ENCODE measurements at regions not wholly inside any gene's neighbourhood (a gene's known extent, or its start where the extent isn't known, plus 50 kb on each side); places are given as distances from the start of the nearest gene placed in this dataset.

DNA sequence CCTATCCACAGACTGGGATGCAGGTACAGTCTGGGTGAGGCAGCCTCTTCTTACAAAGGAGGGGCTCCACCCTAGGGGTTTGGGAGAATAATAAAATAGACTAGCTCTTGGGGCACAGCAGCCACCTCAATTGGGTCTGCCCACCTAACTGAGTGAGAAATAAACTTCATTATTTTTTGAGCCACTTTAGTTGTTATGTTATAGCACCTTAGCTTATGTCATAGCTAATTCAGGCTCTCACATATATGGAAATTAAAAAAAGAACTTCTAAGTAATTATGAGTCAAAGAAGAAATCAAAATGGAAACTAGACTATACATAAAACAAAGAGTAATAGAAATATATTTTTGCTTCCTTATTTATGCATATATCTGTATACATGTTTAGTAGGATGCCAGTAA, 318.5 kb upstream of the B3GALT2 start:
- no peak for DNase-seq

DNA sequence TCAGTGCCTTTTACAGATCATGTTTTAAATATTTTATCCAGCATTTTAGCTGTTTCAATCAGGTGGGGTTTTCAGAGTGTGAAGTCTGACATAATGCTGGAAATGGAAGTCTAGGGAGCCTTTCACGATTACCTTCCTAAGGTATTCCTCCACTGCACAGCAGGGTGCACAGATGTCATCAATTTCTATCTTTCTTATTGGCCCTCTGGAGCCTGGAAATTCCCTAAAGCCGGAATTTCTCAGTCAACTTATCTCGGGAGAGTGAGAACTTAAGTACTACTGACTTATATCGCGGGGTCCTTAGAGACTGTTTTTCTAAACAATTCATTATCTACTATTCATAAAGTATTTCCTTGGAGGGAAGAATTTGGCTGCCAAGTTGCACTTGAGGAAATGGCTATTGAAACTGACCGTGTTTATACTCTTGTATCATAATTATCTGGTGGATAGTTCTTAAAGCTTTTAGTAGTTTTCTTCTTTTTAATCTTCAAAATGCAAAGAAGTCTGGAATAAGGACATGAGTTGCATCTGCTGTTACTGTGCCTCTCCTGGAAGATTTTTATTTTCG, 311.8 kb upstream of the B3GALT2 start:
- DNase-seq, result no peak

DNA sequence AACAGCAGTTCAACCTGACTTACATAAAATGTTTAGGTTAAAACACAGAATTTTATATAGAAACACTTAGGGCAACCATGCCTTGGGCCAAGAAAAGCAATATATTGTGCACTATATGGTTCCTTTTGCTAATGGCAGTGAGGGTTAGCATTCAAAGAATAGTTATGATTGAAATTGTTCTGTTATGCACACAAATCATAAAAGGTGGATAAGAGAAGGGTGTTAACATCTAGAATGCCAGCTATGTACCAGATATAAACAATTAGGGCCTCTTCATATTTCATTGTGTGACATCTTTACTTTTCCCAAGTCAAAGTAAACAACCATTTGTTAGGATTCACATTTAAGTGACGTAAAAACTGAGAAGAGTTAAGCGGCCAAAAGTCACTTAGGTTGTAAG, 308.0 kb upstream of the B3GALT2 start:
- no peak for DNase-seq

DNA sequence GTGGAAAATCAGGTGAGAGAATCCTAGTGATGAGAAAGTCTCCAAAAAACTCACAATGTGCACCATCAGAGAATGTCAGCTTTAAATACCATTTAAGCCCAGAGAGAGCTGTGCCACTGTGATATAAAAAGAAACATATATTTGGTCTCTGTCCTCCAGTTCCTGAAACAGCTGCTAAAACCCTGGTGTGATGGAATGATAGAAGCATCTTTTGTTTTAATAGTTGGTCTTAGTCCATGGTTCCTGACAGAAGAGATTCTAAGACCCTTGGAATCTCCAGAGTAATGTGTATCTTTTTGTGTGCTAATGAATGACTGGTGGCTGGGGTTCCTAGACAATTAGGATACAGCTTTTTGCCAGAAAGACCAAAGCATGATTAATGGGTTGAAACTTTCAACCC, 302.8 kb upstream of the B3GALT2 start:
- no peak for DNase-seq

DNA sequence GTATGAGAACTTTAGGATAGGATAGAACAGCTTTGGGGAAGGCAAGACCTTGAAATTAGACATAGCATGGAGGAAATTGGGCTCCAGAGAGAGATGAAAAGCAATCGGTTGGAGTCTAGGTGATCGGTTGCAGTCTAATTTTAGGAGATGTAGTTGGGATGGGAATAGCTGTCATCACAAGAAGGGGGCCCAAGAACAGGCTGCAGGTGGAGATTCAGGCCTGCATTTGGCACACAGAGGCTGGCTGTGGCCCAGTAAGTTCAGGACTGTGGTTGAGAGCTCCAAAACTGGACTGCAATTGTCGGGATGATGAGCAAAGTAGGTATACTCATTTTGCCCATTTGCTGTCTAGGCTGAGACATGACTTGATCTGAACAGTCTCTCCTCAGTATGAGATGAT, 301.3 kb upstream of the B3GALT2 start:
- no peak for DNase-seq

DNA sequence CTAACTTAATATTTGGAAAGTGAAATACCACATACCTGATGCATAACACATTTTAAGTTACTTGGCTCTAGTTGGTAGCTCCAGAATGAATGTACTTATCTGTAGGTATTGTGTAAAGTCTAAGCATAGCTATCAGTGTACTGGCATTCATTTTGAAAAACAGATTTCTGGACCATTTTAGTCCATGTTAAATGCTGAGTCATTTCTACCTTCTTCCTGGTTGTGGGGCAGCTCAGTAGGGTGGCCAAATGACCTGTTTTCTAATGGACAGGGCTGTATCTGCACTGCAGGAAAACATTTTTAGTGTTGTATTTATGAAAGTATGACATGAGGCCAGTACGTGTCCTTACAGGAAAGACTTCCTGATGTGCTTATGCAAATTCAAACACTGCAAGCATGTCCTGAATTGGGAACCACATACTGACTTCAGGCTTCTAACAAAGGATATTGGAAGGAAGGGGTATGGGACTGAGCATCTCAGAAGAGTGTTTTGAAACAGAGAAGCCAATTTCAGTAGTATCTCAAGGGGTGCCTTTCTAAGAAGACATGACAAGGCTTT, 300.3 kb upstream of the B3GALT2 start:
- no peak for DNase-seq

DNA sequence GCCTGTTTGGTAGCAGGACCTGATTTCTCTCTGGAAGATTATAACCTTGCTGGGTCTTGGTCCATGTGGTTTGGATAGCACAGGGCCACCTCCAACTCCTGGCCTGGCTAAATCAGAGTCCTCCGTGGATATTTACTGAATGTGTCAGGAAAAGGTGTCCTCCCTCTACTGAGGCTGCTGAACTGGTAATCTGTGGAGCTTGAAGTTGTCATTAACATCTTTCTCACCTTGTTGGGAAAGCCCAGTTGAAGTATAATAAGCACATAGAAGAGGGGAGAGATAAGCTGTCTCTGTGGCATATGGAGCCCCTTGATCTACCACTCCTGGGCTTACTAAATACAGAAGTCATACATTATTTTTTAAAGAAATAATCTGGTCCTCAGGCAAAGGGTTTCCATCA, 294.3 kb upstream of the B3GALT2 start:
- DNase-seq, result no peak

DNA sequence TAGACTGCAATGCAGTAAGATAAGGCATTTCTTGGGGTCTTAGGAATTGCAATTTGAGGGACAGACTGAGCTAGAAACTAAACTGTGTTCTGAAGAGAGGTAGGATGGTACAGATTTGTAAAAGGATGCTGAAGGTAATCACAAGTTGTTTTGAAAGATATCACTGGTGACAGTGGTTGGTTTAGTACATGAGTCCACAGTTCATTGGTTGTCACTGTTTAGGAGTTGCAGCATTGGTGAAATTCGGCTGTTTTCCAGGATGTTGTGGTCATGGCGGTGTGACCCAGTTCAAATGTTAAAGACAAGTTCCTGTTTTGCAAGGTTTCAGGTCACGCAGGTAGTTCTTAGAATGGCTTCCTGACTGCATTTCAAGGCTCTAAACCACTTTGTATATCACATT, 292.8 kb upstream of the B3GALT2 start:
- peak; percentile 63 for DNase-seq

DNA sequence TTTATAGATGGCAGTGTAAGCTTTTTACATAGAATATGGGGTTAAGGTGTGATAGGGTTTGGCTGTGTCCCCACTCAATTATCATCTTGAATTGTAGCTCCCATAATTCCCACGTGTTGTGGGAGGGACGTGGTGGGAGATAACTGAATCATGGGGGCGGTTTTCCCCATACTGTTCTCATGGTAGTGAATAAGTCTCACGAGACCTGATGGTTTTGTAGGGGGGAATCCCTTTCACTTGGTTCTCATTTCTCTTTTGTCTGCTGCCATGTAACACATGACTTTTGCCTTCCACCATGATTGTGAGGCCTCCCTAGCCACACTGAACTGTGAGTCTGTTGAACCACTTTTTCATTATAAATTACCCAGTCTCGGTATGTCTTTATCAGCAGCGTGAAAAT, 290.3 kb upstream of the B3GALT2 start:
- peak; percentile 18 for DNase-seq

DNA sequence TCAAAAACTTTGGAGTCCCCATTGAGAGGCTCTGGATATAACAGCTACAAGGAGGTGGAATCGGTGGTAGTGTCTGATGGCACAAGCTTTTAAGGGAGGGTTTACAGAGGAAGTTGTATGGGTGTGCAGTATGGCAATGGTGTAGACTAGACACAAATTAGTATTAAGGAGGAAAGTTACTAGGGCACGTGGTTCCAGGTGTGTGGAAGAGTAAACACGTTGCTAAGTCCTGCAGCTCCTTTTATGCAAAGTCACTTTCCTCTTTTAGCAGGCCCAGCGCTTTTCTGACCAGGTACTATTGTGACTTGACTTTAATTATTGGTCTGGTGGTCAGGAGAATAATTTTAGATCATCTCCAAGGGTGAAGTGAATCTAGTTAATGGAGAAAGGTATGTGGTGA, 287.5 kb upstream of the B3GALT2 start:
- no peak for DNase-seq

DNA sequence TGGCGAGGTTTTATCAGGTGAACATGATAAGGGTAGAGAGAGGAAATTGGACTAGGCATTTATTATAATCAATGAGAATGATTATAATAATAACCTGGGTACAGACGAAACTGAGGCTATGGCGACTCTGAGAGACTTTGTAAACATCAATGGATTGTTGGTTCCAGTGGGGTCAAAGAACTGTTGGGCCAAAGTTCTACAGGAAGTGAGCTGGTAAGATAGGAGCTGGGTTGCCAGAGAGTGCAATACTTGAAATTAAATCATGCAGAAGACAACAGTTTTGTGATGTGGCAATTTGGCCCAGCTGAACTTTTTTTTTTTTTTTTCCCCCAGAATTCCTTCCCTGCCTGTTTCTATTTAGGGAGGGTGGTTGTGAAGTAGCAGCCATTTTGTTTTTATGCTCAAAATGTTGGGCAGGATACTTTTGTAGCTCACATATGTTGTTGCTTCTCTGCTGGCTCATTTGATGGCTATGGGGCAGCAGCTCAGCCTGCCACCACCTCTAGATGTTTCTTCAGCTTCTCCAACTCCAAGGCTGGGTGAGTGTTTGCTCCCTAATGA, 286.5 kb upstream of the B3GALT2 start:
- no peak for DNase-seq

DNA sequence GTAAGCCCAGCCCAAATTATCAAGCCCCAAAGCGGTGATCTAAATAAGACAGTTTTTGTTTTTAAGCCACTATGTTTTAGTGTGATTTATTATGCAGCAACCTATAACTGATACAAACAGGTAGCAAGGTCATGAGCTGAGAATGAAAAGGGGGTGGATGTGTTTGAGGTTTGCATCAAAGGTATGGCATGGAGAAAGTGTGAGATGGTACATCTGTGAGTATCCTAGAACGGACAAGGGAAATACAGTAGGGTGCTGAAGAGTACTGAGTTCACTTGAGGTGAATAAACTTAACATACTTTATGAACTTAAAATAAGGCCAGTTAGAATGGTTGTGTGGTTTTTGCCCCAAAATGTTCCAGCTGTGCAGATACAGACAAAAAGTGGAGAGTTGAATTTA, 286.0 kb upstream of the B3GALT2 start:
- no peak for DNase-seq

DNA sequence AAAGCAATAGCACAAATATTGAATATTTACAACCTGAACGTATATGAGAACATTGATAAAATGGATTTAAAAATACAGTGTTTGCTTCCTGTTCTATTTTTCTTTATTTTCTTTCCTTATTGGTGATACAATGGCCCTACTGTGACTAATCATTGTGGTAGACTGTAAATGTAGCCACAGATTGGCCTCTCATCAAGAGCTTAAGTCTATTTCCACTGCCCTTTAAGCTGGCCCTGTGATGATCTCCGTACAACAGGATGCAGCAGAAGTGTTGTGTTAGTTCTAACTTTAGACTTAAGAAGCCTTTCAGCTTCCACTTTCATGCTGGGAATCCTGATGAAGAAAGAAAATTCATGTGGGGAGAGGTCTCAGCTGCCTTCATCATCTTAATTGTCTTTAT, 285.6 kb upstream of the B3GALT2 start:
- DNase-seq, result no peak

DNA sequence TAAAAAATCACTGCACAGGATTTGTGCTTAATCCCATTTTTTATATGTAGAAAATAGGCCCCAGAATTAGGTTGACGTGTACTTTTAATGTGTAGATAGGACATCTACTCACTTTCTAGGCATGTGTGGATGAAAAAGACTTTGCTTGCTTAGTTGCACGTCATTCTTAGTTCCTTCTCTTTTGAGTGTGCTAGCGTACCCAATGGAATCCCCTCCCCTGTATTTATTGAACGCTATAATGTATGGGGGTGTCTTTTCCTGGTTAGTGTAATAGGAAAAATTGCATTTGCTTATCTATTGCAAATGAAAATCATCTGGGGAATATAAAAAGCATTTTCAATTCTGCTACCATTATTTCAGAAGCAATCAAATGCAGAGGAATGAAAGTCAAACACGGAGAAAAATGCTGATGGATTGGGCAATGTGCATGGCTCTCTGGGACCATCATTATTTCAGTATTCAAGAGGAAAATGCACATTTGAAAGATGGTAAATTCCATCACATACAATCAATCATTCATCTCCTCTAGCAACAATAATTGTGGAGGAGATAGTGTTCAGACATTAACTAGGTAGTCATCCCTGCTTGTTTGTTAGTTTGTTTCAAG, 277.0 kb upstream of the B3GALT2 start:
- DNase-seq, result no peak

DNA sequence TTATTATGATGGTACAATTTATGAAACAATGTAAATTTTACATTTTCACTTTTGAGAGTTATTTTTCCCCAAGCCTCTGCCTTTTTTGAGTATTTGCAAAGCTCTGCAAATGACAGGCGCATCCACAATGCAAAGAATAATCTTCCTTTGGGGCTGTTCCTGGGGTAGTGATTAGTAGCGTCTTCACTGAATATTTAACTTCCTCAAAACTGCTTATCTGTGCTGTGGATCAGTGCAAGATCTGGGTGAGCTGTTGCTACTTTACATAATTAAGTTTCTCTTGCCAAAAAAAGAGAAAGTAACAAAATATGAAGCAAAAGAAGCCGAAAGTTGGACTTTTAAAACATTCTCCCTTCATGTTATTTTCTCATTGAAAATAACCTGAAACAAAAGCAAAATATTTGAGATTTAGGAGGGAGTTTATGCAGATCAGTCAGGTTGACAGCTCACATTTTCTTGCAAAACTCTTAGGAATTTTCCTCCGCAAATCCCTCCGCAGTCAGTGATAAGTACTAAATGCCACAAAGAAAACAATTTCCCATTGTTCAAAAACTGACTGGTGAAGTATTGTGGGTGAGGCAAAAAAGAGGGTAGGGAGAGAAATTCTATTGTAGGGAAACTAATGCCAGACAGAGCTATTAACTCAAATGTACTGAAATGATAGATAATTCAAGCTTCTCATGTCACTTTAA, 276.4 kb upstream of the B3GALT2 start:
- DNase-seq, result no peak

DNA sequence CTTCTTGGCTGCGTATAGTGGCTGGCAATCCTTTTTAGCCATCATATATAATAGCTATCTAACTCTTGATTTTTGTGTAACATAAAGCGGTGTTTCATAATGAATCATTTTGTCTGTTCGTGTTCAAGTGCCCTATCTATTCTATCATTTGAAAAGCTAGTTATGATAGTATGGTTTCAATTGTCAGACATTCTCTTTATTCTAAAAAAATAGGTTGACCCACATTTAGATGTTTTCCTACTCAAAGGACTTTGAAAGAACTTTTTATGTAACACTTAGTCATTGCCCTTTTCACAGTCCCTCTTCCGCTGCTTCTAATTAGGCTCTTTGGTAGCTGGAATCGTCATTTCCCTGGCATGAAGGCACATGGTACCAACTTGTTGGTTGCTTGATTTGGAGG, 272.2 kb upstream of the B3GALT2 start:
- DNase-seq, result peak; percentile 42

DNA sequence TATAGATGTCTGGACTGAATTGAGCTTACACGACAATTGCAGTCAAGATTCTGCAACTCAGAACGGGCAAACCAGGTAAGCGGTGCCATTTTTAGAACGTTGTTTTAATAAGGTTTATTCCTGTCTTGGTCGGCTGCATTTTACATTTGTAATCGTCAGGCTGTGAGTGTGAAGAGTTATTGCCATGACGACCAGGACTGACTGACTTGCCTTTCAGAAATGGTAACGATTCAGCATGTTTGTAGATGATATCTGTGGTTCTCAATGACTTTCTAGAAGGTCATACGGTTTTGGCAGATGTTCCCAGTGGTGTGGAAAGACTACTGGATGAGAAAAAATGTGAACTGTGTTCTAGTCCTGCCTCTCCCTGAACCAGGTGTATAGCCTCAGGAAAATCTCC, 271.3 kb upstream of the B3GALT2 start:
- DNase-seq, result peak; percentile 22

DNA sequence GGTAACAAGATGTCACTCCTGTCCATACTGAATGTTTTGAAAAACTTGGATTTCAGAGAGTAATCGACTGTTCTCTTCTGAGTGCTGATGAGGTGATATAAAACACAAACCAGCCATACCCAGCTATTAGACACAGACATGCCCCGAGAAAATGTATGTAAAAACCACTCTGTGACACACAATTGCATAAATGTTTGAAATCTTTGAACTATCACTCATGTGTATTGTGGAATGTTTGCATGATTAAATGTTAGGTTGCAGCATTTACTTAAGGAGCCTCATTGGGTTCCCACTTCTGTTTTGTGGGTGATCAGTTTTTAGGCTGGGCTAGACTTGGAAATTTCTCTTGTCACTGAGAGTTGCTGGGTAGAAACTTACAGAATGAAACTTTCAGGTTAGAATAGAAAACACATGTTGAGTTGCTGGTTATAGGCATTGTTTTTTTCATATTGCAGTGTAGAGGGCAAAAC, 270.4 kb upstream of the B3GALT2 start:
- DNase-seq, result no peak

DNA sequence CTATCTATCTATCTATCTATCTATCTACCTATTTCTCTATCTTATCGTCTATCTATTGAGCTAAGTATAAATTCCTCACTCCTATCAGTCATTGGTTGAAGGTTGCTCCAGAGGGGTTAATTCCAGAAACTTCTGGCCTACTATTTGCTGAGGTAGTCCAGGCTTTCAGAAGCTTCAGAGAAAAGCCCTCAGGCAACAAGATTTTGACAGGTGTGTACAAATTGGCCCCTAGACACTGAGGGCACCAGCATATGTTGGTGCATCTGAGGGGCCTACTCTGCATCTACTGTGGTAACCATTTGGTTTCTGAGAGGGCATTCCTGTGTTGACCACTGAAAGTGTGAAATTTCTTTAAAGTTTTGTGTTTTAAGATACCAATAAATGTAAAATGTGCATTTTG, 265.2 kb upstream of the B3GALT2 start:
- no peak for DNase-seq

DNA sequence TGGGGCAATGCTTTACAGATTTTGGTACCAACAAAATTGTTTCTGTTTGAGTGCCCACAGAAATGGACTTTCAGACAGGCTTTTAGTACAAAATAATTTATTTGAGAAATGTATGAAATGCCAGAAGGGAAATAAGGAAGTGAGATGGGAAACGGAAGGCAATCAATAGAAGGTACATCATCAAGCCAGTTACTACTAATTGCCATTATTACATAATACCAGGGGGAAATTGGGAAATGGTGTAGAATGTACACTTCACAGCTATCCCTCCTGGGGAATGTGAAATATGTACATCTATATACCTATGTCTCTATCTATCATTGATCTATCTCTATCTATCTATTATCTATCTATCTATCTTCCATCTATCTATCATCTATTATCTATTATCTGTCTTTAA, 264.6 kb upstream of the B3GALT2 start:
- no peak for DNase-seq

DNA sequence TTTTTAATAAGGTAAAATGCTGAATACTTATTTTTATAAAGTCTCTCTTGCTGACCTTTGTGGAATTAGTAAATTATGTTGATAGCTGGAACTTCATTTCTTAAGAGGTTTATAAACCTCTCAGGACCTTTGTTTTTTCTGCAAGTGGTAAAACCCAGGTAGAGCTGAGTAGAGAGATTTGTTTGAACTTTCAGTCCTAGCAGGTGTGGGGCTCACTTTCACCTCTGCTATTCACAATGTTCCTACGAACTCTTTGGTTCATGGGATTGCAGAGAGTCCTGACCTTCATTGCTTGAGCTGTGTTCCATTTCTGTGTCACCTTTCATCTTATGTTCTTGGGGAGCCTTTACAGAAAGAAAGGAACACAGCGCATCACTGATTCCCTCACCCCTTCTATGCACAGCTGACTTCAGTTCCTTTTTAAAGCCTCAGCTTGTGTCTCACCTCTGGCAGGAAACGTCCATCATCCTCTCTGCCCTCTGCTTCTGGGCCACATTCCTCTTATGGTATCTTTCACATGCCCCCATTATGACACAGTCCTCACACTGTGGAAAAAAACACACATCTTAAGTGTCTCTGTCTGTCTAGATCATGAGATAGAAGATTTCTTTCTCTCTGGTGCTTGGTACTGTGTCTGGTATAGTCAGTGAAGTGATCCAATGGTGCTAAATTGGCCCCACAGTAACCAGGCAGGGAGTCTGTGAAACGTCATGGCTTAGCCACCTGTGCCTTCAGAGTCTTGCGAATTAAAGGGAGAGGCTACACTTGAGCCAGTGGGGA, 262.5 kb upstream of the B3GALT2 start:
- peak; percentile 14 for DNase-seq

DNA sequence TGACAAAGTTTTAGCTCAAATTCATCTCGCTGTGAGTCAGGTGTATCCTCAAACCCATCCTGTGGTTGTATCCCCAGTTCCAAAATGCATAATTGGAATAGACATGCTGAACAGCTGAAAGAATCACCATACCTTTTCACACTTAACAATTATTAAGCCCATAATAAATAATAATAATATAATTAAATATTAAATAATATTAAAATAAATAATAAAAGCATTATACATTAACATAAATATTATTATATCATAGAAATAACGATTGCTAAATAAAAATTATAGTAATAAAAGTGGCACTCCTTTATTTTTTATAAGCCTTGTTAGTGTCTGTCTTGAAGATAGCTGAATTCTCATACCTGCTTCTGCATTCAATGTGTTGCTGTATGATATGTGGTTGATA, 257.5 kb upstream of the B3GALT2 start:
- no peak for DNase-seq

DNA sequence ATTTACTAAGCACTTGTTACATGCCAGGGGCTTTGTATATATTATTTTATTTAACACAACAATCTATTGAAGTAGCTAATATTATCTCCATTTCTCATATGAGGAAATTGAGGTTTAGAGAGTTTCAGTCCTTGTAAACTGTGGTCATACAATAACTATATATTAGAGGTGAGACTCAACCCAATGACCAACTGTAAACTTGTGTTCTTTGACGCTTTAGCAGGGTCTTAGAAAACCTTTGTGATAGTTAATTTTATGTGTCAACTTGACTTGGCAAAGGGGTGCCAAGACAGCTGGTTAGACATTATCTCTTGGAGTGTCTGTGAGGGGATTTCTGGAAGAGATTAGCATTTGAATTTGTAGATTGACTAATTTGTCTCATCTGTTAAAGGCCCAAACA, 252.4 kb upstream of the B3GALT2 start:
- no peak for DNase-seq

Measured in stimulated activated CD4-positive, alpha-beta T cell treated with anti-CD3 and anti-CD28 coated beads, Interleukin-4, amount 100 ng/mL, for 24 hours (primary cell).